Loucy (cell line): ENCODE measurements at regions not wholly inside any gene's neighbourhood (a gene's known extent, or its start where the extent isn't known, plus 50 kb on each side); places are given as distances from the start of the nearest gene placed in this dataset.

ENCODE experiments used
- H2AFZ ChIP-seq: fragments of 200-600 bp; sonication (generic); 2 replicates; pipeline ENCODE4 v1.6.0; 2016; ENCODE audit warnings: antibody characterized with exemption, mild to moderate bottlenecking, low read length, moderate library complexity
- H3F3A ChIP-seq: fragments of 200-600 bp; 2 replicates; pipeline ENCODE4 v1.6.0; 2016; ENCODE audit warnings: antibody characterized with exemption, low read depth, mild to moderate bottlenecking
- H3K27me3 ChIP-seq: fragments of 200-600 bp; sonication (generic); 2 replicates; pipeline ENCODE4 v1.6.1; 2014; ENCODE audit warnings: low read length, mild to moderate bottlenecking; ENCODE audit not compliant: insufficient read depth, poor library complexity, severe bottlenecking
- H3K36me3 ChIP-seq: fragments of 200-600 bp; sonication (generic); 2 replicates; pipeline ENCODE4 v1.6.1; 2016; ENCODE audit warnings: low read length; ENCODE audit not compliant: insufficient read depth
- H3K4me1 ChIP-seq: fragments of 200-600 bp; sonication (generic); 2 replicates; pipeline ENCODE4 v1.5.1; 2014; ENCODE audit warnings: low read length, mild to moderate bottlenecking; ENCODE audit not compliant: insufficient read depth, poor library complexity, severe bottlenecking
- H3K4me2 ChIP-seq: fragments of 200-600 bp; sonication (generic); 2 replicates; pipeline ENCODE4 v1.6.0; 2014; ENCODE audit warnings: antibody characterized with exemption, low read length, low read depth, mild to moderate bottlenecking; ENCODE audit not compliant: poor library complexity, severe bottlenecking
- H3K4me3 ChIP-seq: fragments of 200-600 bp; sonication (generic); 2 replicates; pipeline ENCODE4 v1.5.1; 2014; ENCODE audit warnings: low read length, mild to moderate bottlenecking, mixed read lengths; ENCODE audit not compliant: poor library complexity, severe bottlenecking
- H3K79me2 ChIP-seq: fragments of 200-600 bp; sonication (generic); 2 replicates; pipeline ENCODE4 v1.6.1; 2014; ENCODE audit warnings: low read length; ENCODE audit not compliant: insufficient read depth
- H3K9ac ChIP-seq: fragments of 200-600 bp; sonication (generic); 2 replicates; pipeline ENCODE4 v1.6.0; 2014; ENCODE audit warnings: mild to moderate bottlenecking, low read depth, low read length, moderate library complexity; ENCODE audit not compliant: poor library complexity, severe bottlenecking
- H3K9me2 ChIP-seq: fragments of 200-600 bp; sonication (generic); replicated peaks from 2 replicates; pipeline ENCODE4 v1.6.1; 2016; ENCODE audit warnings: low read depth, low read length, mixed read lengths
- H3K9me3 ChIP-seq: fragments of 200-600 bp; sonication (generic); 2 replicates; pipeline ENCODE4 v1.6.1; 2014; ENCODE audit warnings: mild to moderate bottlenecking, antibody characterized with exemption, low read length, low read depth; ENCODE audit not compliant: insufficient read depth
- H4K20me1 ChIP-seq: fragments of 200-600 bp; sonication (generic); 2 replicates; pipeline ENCODE4 v1.6.0; 2014; ENCODE audit warnings: antibody characterized with exemption, low read length, mild to moderate bottlenecking; ENCODE audit not compliant: insufficient read depth, poor library complexity, severe bottlenecking
- CTCF ChIP-seq: fragments of 200-600 bp; sonication (generic); conservative IDR thresholded peaks from 2 replicates; pipeline ENCODE4 v1.5.1; 2014; ENCODE audit warnings: mild to moderate bottlenecking, antibody characterized with exemption, low read length
- EZH2phosphoT487 ChIP-seq: fragments of 200-600 bp; IDR thresholded peaks from 2 replicates; pipeline ENCODE4 v1.6.1; 2018; ENCODE audit warnings: antibody characterized with exemption, mild to moderate bottlenecking, moderate library complexity, borderline replicate concordance

- Histone ChIP-seq H3K9ac (no peak overlapping the region), H3K4me1 (no peaks in the 10 kb centered on the region), H3K4me2 (no peak overlapping the region), H3K79me2 (no peaks in the 10 kb centered on the region), H3K4me3 (no peak overlapping the region), H3K9me2 (no peaks in the 10 kb centered on the region), H3K36me3 (no peaks in the 10 kb centered on the region), H3K9me3 (no peaks in the 10 kb centered on the region), H3K27me3 (no peaks in the 10 kb centered on the region), H2AFZ (no peak overlapping the region), H4K20me1 (no peaks in the 10 kb centered on the region), H3F3A (no peaks in the 10 kb centered on the region)
- no peak for TF ChIP-seq EZH2phosphoT487
- no peak for TF ChIP-seq CTCF
Observed at GRCh38 chr3:117310536-117310935, 601.0 kb downstream of the TUSC7 start.

DNA sequence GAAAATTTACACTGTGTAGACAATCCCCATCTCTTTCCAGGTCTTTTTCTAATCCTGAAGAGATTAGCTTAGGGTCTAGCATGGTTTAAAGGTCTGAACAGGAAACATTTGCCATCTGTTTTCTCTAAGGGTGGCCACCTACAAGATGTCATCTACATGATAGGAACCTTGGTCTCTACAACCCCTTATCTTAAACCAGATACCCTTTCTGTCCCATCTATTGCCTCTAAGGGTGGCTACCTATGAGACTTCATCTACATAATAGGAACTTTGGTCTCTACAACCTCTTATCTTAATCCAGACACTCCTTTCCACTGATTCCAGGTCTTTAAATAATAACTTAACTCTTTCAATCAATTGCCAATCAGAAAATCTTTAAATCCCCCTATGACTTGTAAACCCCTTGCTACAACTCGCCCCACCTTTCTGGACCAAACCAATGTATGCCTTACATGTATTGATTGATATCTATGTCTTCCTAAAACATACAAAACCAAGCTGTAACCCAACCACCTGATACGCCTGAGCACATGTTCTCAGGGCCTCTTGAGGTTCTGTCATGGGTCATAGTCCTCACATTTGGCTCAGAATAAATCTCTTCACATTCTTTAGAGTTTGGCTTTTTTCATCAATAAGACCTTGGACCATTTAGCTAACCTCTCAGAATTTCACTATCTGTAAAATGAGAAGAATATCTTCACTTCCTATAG lies 605.0 kb downstream of the TUSC7 start:
- H3K36me3 ChIP-seq = no peaks in the 10 kb centered on the region
- H3K79me2 ChIP-seq = no peaks in the 10 kb centered on the region
- H3K27me3 ChIP-seq = no peaks in the 10 kb centered on the region
- H3K9me2 ChIP-seq = no peaks in the 10 kb centered on the region
- no peak overlapping the region for H3K4me2 ChIP-seq
- no peak overlapping the region for H3K4me3 ChIP-seq
- no peak for TF ChIP-seq EZH2phosphoT487
- no peak for TF ChIP-seq CTCF
- no peaks in the 10 kb centered on the region for H3K4me1 ChIP-seq
- H3F3A ChIP-seq = no peaks in the 10 kb centered on the region
- no peaks in the 10 kb centered on the region for H4K20me1 ChIP-seq
- no peak overlapping the region for H3K9ac ChIP-seq
- no peak overlapping the region for H2AFZ ChIP-seq
- no peaks in the 10 kb centered on the region for H3K9me3 ChIP-seq

DNA sequence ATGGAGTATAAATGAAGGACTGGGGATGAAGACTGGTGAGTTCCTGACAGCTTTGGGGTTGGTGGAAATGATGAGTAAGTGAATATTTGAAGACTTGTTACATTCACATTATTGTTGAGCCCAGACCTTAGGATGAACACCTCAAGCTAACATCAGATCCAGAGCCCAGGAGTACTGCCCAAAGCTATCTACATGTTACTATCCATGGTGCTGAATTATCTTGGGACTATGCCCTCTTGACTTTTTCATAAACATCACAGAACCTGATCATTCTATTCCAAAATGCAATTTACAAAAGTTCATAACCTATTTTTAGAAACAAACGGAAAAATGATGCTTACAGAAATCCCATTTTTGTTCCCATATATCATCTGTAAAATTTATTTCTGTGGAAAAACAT lies 613.3 kb downstream of the TUSC7 start:
- Histone ChIP-seq H3K4me1 (no peaks in the 10 kb centered on the region), H3K9me3 (no peaks in the 10 kb centered on the region), H3K36me3 (no peaks in the 10 kb centered on the region), H3F3A (no peaks in the 10 kb centered on the region), H3K79me2 (no peaks in the 10 kb centered on the region), H2AFZ (no peak overlapping the region), H3K4me3 (no peak overlapping the region), H3K9ac (no peak overlapping the region), H3K27me3 (no peaks in the 10 kb centered on the region), H4K20me1 (no peaks in the 10 kb centered on the region), H3K4me2 (no peak overlapping the region), H3K9me2 (no peaks in the 10 kb centered on the region)
- no peak for TF ChIP-seq CTCF
- TF ChIP-seq EZH2phosphoT487 = no peak
